ENCODE measurements at regions not wholly inside any gene's neighbourhood (a gene's known extent, or its start where the extent isn't known, plus 50 kb on each side); places are given as distances from the start of the nearest gene placed in this dataset.
"Not testable (repeated sequence)": the region's sequence is repeated elsewhere in the genome, so short reads cannot be mapped to it uniquely, and the experiment has no call there.

- TF ChIP-seq POLR2A (IDR thresholded peaks at IDR 0.05) (no peak), CTCF (IDR thresholded peaks at IDR 0.05) (no peak)
- intact Hi-C loops (cut with DNase I) = no loop called here
- Histone ChIP-seq H3K27me3 (no peaks in the 10 kb centered on the region), H3K27ac (no peak overlapping the region), H3K9me3 (no peaks in the 10 kb centered on the region), H3K36me3 (no peaks in the 10 kb centered on the region), H3K4me1 (no peaks in the 10 kb centered on the region), H3K4me3 (replicated peaks in 1 of 3) (no peak overlapping the region)
- DNase-seq = no peak
- WGBS, 2 donors = 85 to 90% methylated on average over 2 of the region's 2 CpGs
Observed at GRCh38 chr6:134768931-134769330, 181.0 kb downstream of the ALDH8A1 start.

DNA sequence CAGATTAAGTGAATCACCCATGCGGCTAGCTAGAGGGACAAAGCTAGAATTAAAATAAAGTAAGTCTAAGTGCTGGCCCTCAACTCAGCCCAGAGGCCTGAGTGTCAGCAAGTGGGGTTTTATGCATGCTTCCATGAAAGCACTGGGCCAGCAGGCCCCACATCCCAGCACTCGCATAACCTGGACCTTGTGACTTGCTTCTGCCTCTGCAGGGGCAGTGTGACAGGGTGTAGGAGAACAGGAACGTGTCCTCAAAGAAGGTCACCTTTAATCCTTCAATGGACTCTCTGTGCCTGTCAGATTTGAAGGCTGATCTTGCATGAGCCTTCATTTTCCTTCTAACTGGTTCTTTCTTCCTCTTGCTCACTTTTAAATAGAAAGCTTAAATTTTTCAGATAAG lies 183.4 kb downstream of the ALDH8A1 start:
- no peaks in the 10 kb centered on the region for H3K9me3 ChIP-seq
- no peak for DNase-seq
- H3K27me3 ChIP-seq = no peaks in the 10 kb centered on the region
- WGBS, 2 donors = 63 to 86% methylated on average over 3 of the region's 3 CpGs
- no peaks in the 10 kb centered on the region for H3K36me3 ChIP-seq
- H3K4me3 ChIP-seq (replicated peaks in 1 of 3) = no peak overlapping the region
- intact Hi-C loops (cut with DNase I) = no loop called here
- no peak overlapping the region for H3K27ac ChIP-seq
- no peaks in the 10 kb centered on the region for H3K4me1 ChIP-seq
- TF ChIP-seq POLR2A (IDR thresholded peaks at IDR 0.05) (no peak), CTCF (IDR thresholded peaks at IDR 0.05) (no peak)

- TF ChIP-seq POLR2A (IDR thresholded peaks at IDR 0.05) = no peak
- TF ChIP-seq CTCF (IDR thresholded peaks at IDR 0.05) = no peak
- Histone ChIP-seq H3K4me3 (replicated peaks in 1 of 3) (no peak overlapping the region), H3K27me3 (no peaks in the 10 kb centered on the region), H3K4me1 (no peaks in the 10 kb centered on the region), H3K9me3 (no peaks in the 10 kb centered on the region), H3K36me3 (no peaks in the 10 kb centered on the region), H3K27ac (no peak overlapping the region)
- intact Hi-C loops (cut with DNase I) = no loop called here
- DNase-seq = no peak
- 88% methylated on average over 3 of the region's 3 CpGs for WGBS, 2 donors
Observed at GRCh38 chr6:134764741-134765140, 185.2 kb downstream of the ALDH8A1 start.

DNA sequence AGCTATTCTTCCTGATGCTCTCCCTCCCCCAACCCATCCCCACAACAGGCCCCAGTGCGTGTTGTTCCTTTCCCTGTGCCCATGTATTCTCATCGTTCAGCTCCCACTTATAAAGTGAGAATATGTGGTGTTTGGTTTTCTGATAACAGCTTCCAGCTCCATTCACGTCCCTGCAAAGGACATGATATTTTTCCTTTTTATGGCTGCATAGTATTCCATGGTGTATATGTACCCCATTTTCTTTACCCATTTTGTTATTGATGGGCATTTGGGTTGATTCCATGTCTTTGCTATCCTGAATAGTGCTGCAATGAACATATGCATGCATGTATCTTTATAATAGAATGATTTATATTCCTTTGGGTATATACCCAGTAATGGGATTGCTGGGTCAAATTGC lies 186.3 kb downstream of the ALDH8A1 start:
- WGBS, 2 donors = 95 to 96% methylated on average over 3 of the region's 3 CpGs
- H3K4me3 ChIP-seq (replicated peaks in 1 of 3); H3K4me1 ChIP-seq; DNase-seq; H3K27me3 ChIP-seq; H3K9me3 ChIP-seq; H3K27ac ChIP-seq; intact Hi-C loops (cut with DNase I); H3K36me3 ChIP-seq: not testable (repeated sequence)

- TF ChIP-seq CTCF (IDR thresholded peaks at IDR 0.05) (no peak), POLR2A (IDR thresholded peaks at IDR 0.05) (no peak)
- 90 to 94% methylated on average over 4 of the region's 4 CpGs for WGBS, 2 donors
- peak; percentile 4 to 5 for DNase-seq
- Histone ChIP-seq H3K4me1 (peaks cover 0 to 4% of the 10 kb centered on the region in 2 donors), H3K4me3 (replicated peaks in 1 of 3) (no peak overlapping the region), H3K36me3 (no peaks in the 10 kb centered on the region), H3K9me3 (no peaks in the 10 kb centered on the region), H3K27me3 (no peaks in the 10 kb centered on the region), H3K27ac (no peak overlapping the region)
- intact Hi-C loops (cut with DNase I) = no loop called here
Observed at GRCh38 chr6:134758621-134759020, 191.3 kb downstream of the ALDH8A1 start.

- intact Hi-C loops (cut with DNase I) = no loop called here
- no peaks in the 10 kb centered on the region for H3K9me3 ChIP-seq
- H3K4me1 ChIP-seq = peaks cover 0 to 4% of the 10 kb centered on the region in 2 donors
- DNase-seq = peak; percentile 12 to 17
- no peak overlapping the region for H3K27ac ChIP-seq
- 60 to 67% methylated on average over 1 of the region's 1 CpG for WGBS, 2 donors
- TF ChIP-seq POLR2A (IDR thresholded peaks at IDR 0.05) (no peak), CTCF (IDR thresholded peaks at IDR 0.05) (no peak)
- H3K36me3 ChIP-seq = no peaks in the 10 kb centered on the region
- no peaks in the 10 kb centered on the region for H3K27me3 ChIP-seq
- H3K4me3 ChIP-seq (replicated peaks in 1 of 3) = no peak overlapping the region
Observed at GRCh38 chr6:134757911-134758361, 192.0 kb downstream of the ALDH8A1 start.
